ENCODE measurements at regions not wholly inside any gene's neighbourhood (a gene's known extent, or its start where the extent isn't known, plus 50 kb on each side); places are given as distances from the start of the nearest gene placed in this dataset.

- Histone ChIP-seq H3K4me1 (ENCODE audit: control insufficient read depth, low read length) (no peaks in the 10 kb centered on the region), H4K20me1 (ENCODE audit: control insufficient read depth, insufficient read depth, low read depth, low read length) (no peaks in the 10 kb centered on the region), H3F3A (ENCODE audit: control insufficient read depth, insufficient read depth) (no peaks in the 10 kb centered on the region), H3K27me3 (ENCODE audit: control insufficient read depth, low read length) (peaks cover 11% of the 10 kb centered on the region), H3K79me2 (ENCODE audit: control insufficient read depth, low read length) (no peaks in the 10 kb centered on the region), H3K4me2 (ENCODE audit: low read length) (no peak overlapping the region), H3K9me3 (ENCODE audit: control insufficient read depth, insufficient read depth, low read length) (no peaks in the 10 kb centered on the region), H3K9me2 (replicated peaks; ENCODE audit: control insufficient read depth, low read length) (no peaks in the 10 kb centered on the region), H3K36me3 (ENCODE audit: control insufficient read depth, low read length) (no peaks in the 10 kb centered on the region), H3K4me3 (ENCODE audit: low read length) (no peak overlapping the region), H3K27ac (ENCODE audit: low read depth, low read length) (no peak overlapping the region)
- TF ChIP-seq CTCF (IDR thresholded peaks at IDR 0.05; ENCODE audit: low read depth, low read length, poor library complexity, severe bottlenecking): no peak
- no peak for TF ChIP-seq EZH2phosphoT487 (IDR thresholded peaks at IDR 0.05; ENCODE audit: borderline replicate concordance, low read length)
Observed at GRCh38 chr1:117803318-117803717, 126.1 kb downstream of the GDAP2 start.

- Histone ChIP-seq H3K4me2 (ENCODE audit: low read length) (no peak overlapping the region), H3K36me3 (ENCODE audit: control insufficient read depth, low read length) (no peaks in the 10 kb centered on the region), H3K4me1 (ENCODE audit: control insufficient read depth, low read length) (no peaks in the 10 kb centered on the region), H3K79me2 (ENCODE audit: control insufficient read depth, low read length) (no peaks in the 10 kb centered on the region), H4K20me1 (ENCODE audit: control insufficient read depth, insufficient read depth, low read depth, low read length) (no peaks in the 10 kb centered on the region), H3K4me3 (ENCODE audit: low read length) (no peak overlapping the region), H3K9me2 (replicated peaks; ENCODE audit: control insufficient read depth, low read length) (no peaks in the 10 kb centered on the region), H3K27me3 (ENCODE audit: control insufficient read depth, low read length) (peaks cover 9% of the 10 kb centered on the region), H3K27ac (ENCODE audit: low read depth, low read length) (no peak overlapping the region), H3K9me3 (ENCODE audit: control insufficient read depth, insufficient read depth, low read length) (no peaks in the 10 kb centered on the region), H3F3A (ENCODE audit: control insufficient read depth, insufficient read depth) (no peaks in the 10 kb centered on the region)
- no peak for TF ChIP-seq EZH2phosphoT487 (IDR thresholded peaks at IDR 0.05; ENCODE audit: borderline replicate concordance, low read length)
- no peak for TF ChIP-seq CTCF (IDR thresholded peaks at IDR 0.05; ENCODE audit: low read depth, low read length, poor library complexity, severe bottlenecking)
Observed at GRCh38 chr1:117809764-117810163, 119.7 kb downstream of the GDAP2 start.

DNA sequence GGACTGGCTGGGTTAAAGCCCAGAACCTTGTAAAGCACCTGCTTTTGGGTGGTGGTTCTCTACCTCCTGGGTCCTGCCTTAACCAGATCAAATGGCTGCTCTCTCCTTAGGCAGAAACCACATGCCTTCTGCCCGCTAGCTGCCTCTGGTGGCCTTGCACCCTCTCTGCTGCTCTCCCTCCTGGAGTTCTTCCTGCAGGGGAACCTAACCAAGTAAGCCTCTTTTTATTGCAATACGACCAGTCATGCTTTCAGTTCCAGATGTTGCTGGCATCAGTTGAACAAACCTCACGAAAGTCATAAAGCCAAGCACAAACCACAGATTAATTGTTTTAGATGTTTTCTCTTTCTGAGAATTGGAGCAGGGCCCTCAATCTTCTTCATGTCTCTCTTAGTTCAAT, 118.9 kb downstream of the GDAP2 start:
- no peak overlapping the region for H3K4me2 ChIP-seq (ENCODE audit: low read length)
- no peaks in the 10 kb centered on the region for H4K20me1 ChIP-seq (ENCODE audit: control insufficient read depth, insufficient read depth, low read depth, low read length)
- no peaks in the 10 kb centered on the region for H3K79me2 ChIP-seq (ENCODE audit: control insufficient read depth, low read length)
- H3K4me3 ChIP-seq (ENCODE audit: low read length): no peak overlapping the region
- no peaks in the 10 kb centered on the region for H3K9me2 ChIP-seq (replicated peaks; ENCODE audit: control insufficient read depth, low read length)
- H3K27me3 ChIP-seq (ENCODE audit: control insufficient read depth, low read length): peaks cover 5% of the 10 kb centered on the region; the same call in 1 of the 2 replicates
- no peak overlapping the region for H3K27ac ChIP-seq (ENCODE audit: low read depth, low read length)
- H3K4me1 ChIP-seq (ENCODE audit: control insufficient read depth, low read length): no peaks in the 10 kb centered on the region
- TF ChIP-seq EZH2phosphoT487 (IDR thresholded peaks at IDR 0.05; ENCODE audit: borderline replicate concordance, low read length) (no peak), CTCF (IDR thresholded peaks at IDR 0.05; ENCODE audit: low read depth, low read length, poor library complexity, severe bottlenecking) (no peak)
- H3K9me3 ChIP-seq (ENCODE audit: control insufficient read depth, insufficient read depth, low read length): no peaks in the 10 kb centered on the region
- no peaks in the 10 kb centered on the region for H3K36me3 ChIP-seq (ENCODE audit: control insufficient read depth, low read length)
- no peaks in the 10 kb centered on the region for H3F3A ChIP-seq (ENCODE audit: control insufficient read depth, insufficient read depth)
